IMR-90 (cell line): ENCODE measurements at regions not wholly inside any gene's neighbourhood (a gene's known extent, or its start where the extent isn't known, plus 50 kb on each side); places are given as distances from the start of the nearest gene placed in this dataset.
A peak's percentile ranks its signal among the peaks of the same experiment; 100 is the strongest.

Source experiments
- ATAC-seq: fragments of 200-7000 bp; cut with Tn5 transposase; 2 replicates; pipeline ENCODE4 v1.9.1; 2020; ENCODE audit warnings: low read depth, mild to moderate bottlenecking, moderate library complexity
- BruUV-seq: library from RNA; stranded (reverse); fragments of 400-500 nt; replicated peaks from 2 replicates; lab custom pipeline; 2021; lab: Mats Ljungman, UMichigan
- CTCF ChIA-PET: fragments of 300-600 bp; formaldehyde crosslinking; extraction: SDS; loops from one replicate; lab custom pipeline; 2021; ENCODE audit warnings: antibody characterized with exemption; lab: Yijun Ruan, JAX
- POLR2A ChIA-PET: fragments of 300-600 bp; sonication (Branson Sonifier 250); formaldehyde crosslinking; loops from one replicate; lab custom pipeline; 2022; ENCODE audit warnings: antibody characterized with exemption; ENCODE audit not compliant: unreplicated experiment; lab: Charles Lee
- DNase-seq: peaks from one replicate; pipeline ENCODE4 v3.0.0; 2013
- H2AFZ ChIP-seq: replicated peaks from 2 replicates; pipeline ENCODE3; 2013; ENCODE audit warnings: low read length, mild to moderate bottlenecking; ENCODE audit not compliant: poor library complexity
- H2AK5ac ChIP-seq: 2 replicates; pipeline ENCODE4 v1.6.1; 2013; ENCODE audit warnings: low read depth, low read length, inconsistent platforms
- H2AK9ac ChIP-seq: replicated peaks from 2 replicates; pipeline ENCODE3; 2013; ENCODE audit warnings: mild to moderate bottlenecking, low read depth, low read length, moderate library complexity; ENCODE audit not compliant: poor library complexity
- H2BK120ac ChIP-seq: 2 replicates; pipeline ENCODE4 v1.6.1; 2013; ENCODE audit warnings: low read depth, low read length, inconsistent platforms
- H2BK15ac ChIP-seq: 3 replicates; pipeline ENCODE4 v1.6.1; 2013; ENCODE audit warnings: low read depth, low read length, inconsistent platforms
- H2BK20ac ChIP-seq: 2 replicates; pipeline ENCODE4 v1.6.1; 2013; ENCODE audit warnings: low read depth, mild to moderate bottlenecking, inconsistent platforms, low read length, moderate library complexity
- H2BK5ac ChIP-seq: 2 replicates; pipeline ENCODE4 v1.6.1; 2013; ENCODE audit warnings: mild to moderate bottlenecking, low read depth, low read length, inconsistent platforms; ENCODE audit not compliant: poor library complexity, severe bottlenecking
- H3K14ac ChIP-seq: replicated peaks from 2 replicates; pipeline ENCODE4 v1.6.1; 2013; ENCODE audit warnings: low read depth, low read length, inconsistent platforms
- H3K18ac ChIP-seq: 2 replicates; pipeline ENCODE4 v1.6.1; 2013; ENCODE audit warnings: low read depth, low read length, control low read depth
- H3K23ac ChIP-seq: 2 replicates; pipeline ENCODE4 v1.6.1; 2013; ENCODE audit warnings: low read depth, low read length, inconsistent platforms
- H3K27ac ChIP-seq: 2 replicates; pipeline ENCODE4 v1.5.1; 2013; ENCODE audit warnings: mild to moderate bottlenecking, control low read depth, low read length; ENCODE audit not compliant: insufficient read depth
- H3K27me3 ChIP-seq: 2 replicates; pipeline ENCODE4 v1.6.1; 2013; ENCODE audit warnings: low read length; ENCODE audit not compliant: control insufficient read depth, insufficient read depth
- H3K36me3 ChIP-seq: 2 replicates; pipeline ENCODE4 v1.6.1; 2013; ENCODE audit warnings: low read length, mixed read lengths; ENCODE audit not compliant: control insufficient read depth, insufficient read depth
- H3K4ac ChIP-seq: 2 replicates; pipeline ENCODE4 v1.6.1; 2013; ENCODE audit warnings: low read depth, low read length, inconsistent platforms
- H3K4me1 ChIP-seq: 2 replicates; pipeline ENCODE4 v1.6.1; 2013; ENCODE audit warnings: low read length, mixed read lengths; ENCODE audit not compliant: control insufficient read depth, insufficient read depth
- H3K4me2 ChIP-seq: 2 replicates; pipeline ENCODE4 v1.6.1; 2013; ENCODE audit warnings: low read depth, mild to moderate bottlenecking, control low read depth, low read length, moderate library complexity
- H3K4me3 ChIP-seq: 2 replicates; pipeline ENCODE4 v1.5.1; 2013; ENCODE audit warnings: low read depth, mild to moderate bottlenecking, control low read depth, low read length, moderate library complexity; ENCODE audit not compliant: insufficient read depth
- H3K56ac ChIP-seq: 2 replicates; pipeline ENCODE4 v1.6.1; 2013; ENCODE audit warnings: low read length, inconsistent platforms; ENCODE audit not compliant: insufficient read depth; ENCODE audit errors: extremely low read depth
- H3K79me1 ChIP-seq, 2 experiments: 2 replicates each; pipeline ENCODE4 v1.6.1; 2013; ENCODE audit warnings: low read length in 2 of 2, inconsistent platforms in 1 of 2, low read depth in 1 of 2
- H3K9ac ChIP-seq: 2 replicates; pipeline ENCODE4 v1.6.1; 2013; ENCODE audit warnings: low read depth, low read length, control low read depth
- H3K9me1 ChIP-seq: 2 replicates; pipeline ENCODE4 v1.6.1; 2013; ENCODE audit warnings: low read length, inconsistent platforms; ENCODE audit not compliant: insufficient read depth
- H3K9me3 ChIP-seq: 2 replicates; pipeline ENCODE4 v1.6.1; 2013; ENCODE audit warnings: low read length; ENCODE audit not compliant: control insufficient read depth, insufficient read depth
- H4K20me1 ChIP-seq: 2 replicates; pipeline ENCODE4 v1.6.1; 2013; ENCODE audit warnings: low read length, inconsistent platforms; ENCODE audit not compliant: insufficient read depth
- H4K5ac ChIP-seq: 2 replicates; pipeline ENCODE4 v1.6.1; 2013; ENCODE audit warnings: mild to moderate bottlenecking, low read depth, low read length, control low read depth
- H4K8ac ChIP-seq, 2 experiments: 2 replicates each; pipeline ENCODE4 v1.6.1; 2013; ENCODE audit warnings: low read depth in 2 of 2, low read length in 2 of 2, control low read depth in 1 of 2, inconsistent platforms in 1 of 2
- H4K91ac ChIP-seq: 2 replicates; pipeline ENCODE4 v1.6.1; 2013; ENCODE audit warnings: low read depth, low read length, inconsistent platforms; ENCODE audit not compliant: insufficient read depth
- BHLHE40 ChIP-seq: fragments of 150-350 bp; IDR thresholded peaks from 2 replicates; pipeline ENCODE4 v1.6.1; 2016; ENCODE audit warnings: mild to moderate bottlenecking, low read depth, low read length
- CEBPB ChIP-seq: IDR thresholded peaks from 2 replicates; pipeline ENCODE4 v1.6.1; 2012; ENCODE audit warnings: low read depth, low read length, improper control_type of control experiment
- CHD1 ChIP-seq: IDR thresholded peaks from 2 replicates; pipeline ENCODE4 v1.6.1; 2012; ENCODE audit warnings: low read depth, low read length, improper control_type of control experiment
- FOS ChIP-seq: fragments of 150-350 bp; IDR thresholded peaks from 2 replicates; pipeline ENCODE4 v1.6.1; 2016; ENCODE audit warnings: low read depth, low read length
- MAFK ChIP-seq: IDR thresholded peaks from 2 replicates; pipeline ENCODE4 v1.6.1; 2012; ENCODE audit warnings: low read depth, low read length, improper control_type of control experiment
- MAZ ChIP-seq: IDR thresholded peaks from 2 replicates; pipeline ENCODE4 v1.6.1; 2012; ENCODE audit warnings: low read depth, mild to moderate bottlenecking, low read length, improper control_type of control experiment, moderate library complexity, borderline replicate concordance
- MXI1 ChIP-seq: IDR thresholded peaks from 2 replicates; pipeline ENCODE4 v1.6.1; 2012; ENCODE audit warnings: low read depth, mild to moderate bottlenecking, low read length, moderate library complexity, borderline replicate concordance
- NFE2L2 ChIP-seq: fragments of 150-350 bp; IDR thresholded peaks from 2 replicates; pipeline ENCODE4 v1.6.1; 2016; ENCODE audit warnings: low read depth, mild to moderate bottlenecking, low read length
- POLR2A ChIP-seq: IDR thresholded peaks from 2 replicates; pipeline ENCODE4 v1.6.1; 2012; ENCODE audit warnings: mild to moderate bottlenecking, low read depth, low read length
- RAD21 ChIP-seq: IDR thresholded peaks from 2 replicates; pipeline ENCODE4 v1.6.1; 2012; ENCODE audit warnings: low read length, improper control_type of control experiment
- RCOR1 ChIP-seq: IDR thresholded peaks from 2 replicates; pipeline ENCODE4 v1.6.1; 2012; ENCODE audit warnings: mild to moderate bottlenecking, low read length, improper control_type of control experiment; ENCODE audit not compliant: insufficient replicate concordance
- RFX5 ChIP-seq: IDR thresholded peaks from 2 replicates; pipeline ENCODE4 v1.8.0; 2012; ENCODE audit warnings: low read depth, mild to moderate bottlenecking, low read length, moderate library complexity
- SMC3 ChIP-seq: fragments of 150-350 bp; IDR thresholded peaks from 2 replicates; pipeline ENCODE4 v1.6.1; 2016; ENCODE audit warnings: low read depth, mild to moderate bottlenecking, antibody characterized with exemption, low read length, moderate library complexity
- WGBS, 2 experiments: methylation state at CpG; one replicate each; pipeline versions ENCODE4 v1.1.5 to v1.1.7; 2013; ENCODE audit warnings: missing lambda C conversion rate in 2 of 2; ENCODE audit not compliant: insufficient read length in 1 of 2; ENCODE audit errors: extremely low coverage in 2 of 2; 5-methylcytosine and 5-hydroxymethylcytosine counted together
- dilution Hi-C: fragments of 300-500 bp; cut with HindIII; formaldehyde crosslinking; loops from one replicate; pipeline ENCODE4 v1.14.3; 2018; ENCODE audit warnings: low sequenced_read_pairs; ENCODE audit not compliant: unreplicated experiment
- in situ Hi-C: fragments of 300-500 bp; cut with MboI; formaldehyde crosslinking; loops from 3 replicates; pipeline ENCODE4 v1.14.3; 2019; ENCODE audit warnings: low sequenced_read_pairs, inconsistent platforms, mixed read lengths
- intact Hi-C: fragments of 100-400 bp; cut with micrococcal nuclease; formaldehyde crosslinking; loops from 2 replicates; pipeline ENCODE4 v1.10.0; 2022
- TF ChIP-seq, protein P1 (sequence below): conservative IDR thresholded peaks from 2 replicates; pipeline ENCODE4 v1.5.1; 2012; ENCODE audit warnings: mild to moderate bottlenecking, low read depth, low read length, improper control_type of control experiment
- TF ChIP-seq, protein P2 (sequence below): fragments of 150-350 bp; IDR thresholded peaks from 2 replicates; pipeline ENCODE4 v1.6.1; 2016; ENCODE audit warnings: low read depth, mild to moderate bottlenecking, low read length, moderate library complexity, borderline replicate concordance
- TF ChIP-seq, protein P3 (sequence below): fragments of 150-350 bp; IDR thresholded peaks from 2 replicates; pipeline ENCODE4 v1.6.1; 2017; ENCODE audit warnings: mild to moderate bottlenecking, antibody characterized with exemption, low read length, low read depth

DNA sequence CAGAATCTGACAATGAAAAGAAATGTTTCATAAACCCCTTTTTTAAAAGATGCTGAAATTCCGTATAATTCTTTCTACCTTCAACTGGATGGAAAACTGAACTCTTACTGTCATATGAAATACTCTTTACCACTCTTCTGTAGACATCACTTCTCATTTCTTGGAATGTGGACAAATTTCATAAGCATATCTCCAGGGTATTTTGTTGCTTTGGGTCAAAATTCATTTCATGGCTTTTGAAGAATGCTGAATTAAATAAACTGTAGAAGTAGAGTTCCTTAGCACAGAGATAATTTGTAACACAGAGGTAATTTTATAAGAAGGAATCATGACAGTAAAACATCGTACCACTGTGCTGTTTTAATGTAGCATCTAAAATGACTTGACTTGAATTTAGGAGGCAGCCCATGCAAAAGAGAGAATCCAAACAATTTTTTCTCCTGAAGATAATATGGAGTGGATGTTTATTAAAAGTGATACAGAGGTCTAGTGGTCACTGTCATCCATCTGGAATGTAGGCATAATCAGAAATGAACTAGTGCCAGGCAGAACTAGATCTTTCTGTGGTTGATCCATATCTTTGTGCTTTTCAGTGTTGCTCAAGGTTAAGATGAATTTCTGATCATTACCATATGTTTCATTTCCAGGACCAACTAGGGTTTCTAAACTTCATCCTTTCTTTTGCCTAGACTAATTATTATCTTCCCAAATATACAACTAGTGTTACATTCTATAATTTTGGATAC is 492.0 kb downstream of the KIF20B start:
- BruUV-seq: no TSS peak
- in situ Hi-C loops: no loop called here
- POLR2A ChIA-PET: no interaction called here

More for the DNA sequence above, 492.0 kb downstream of the KIF20B start:
- TF ChIP-seq RCOR1 (no peak), BHLHE40 (no peak), RAD21 (no peak), FOS (no peak), NFE2L2 (no peak), POLR2A (no peak), CEBPB (no peak), SMC3 (no peak), MXI1 (no peak), RFX5 (no peak), MAFK (no peak), CHD1 (no peak), MAZ (no peak)
- TF ChIP-seq, protein P1, sequence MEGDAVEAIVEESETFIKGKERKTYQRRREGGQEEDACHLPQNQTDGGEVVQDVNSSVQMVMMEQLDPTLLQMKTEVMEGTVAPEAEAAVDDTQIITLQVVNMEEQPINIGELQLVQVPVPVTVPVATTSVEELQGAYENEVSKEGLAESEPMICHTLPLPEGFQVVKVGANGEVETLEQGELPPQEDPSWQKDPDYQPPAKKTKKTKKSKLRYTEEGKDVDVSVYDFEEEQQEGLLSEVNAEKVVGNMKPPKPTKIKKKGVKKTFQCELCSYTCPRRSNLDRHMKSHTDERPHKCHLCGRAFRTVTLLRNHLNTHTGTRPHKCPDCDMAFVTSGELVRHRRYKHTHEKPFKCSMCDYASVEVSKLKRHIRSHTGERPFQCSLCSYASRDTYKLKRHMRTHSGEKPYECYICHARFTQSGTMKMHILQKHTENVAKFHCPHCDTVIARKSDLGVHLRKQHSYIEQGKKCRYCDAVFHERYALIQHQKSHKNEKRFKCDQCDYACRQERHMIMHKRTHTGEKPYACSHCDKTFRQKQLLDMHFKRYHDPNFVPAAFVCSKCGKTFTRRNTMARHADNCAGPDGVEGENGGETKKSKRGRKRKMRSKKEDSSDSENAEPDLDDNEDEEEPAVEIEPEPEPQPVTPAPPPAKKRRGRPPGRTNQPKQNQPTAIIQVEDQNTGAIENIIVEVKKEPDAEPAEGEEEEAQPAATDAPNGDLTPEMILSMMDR: no peak
- TF ChIP-seq, protein P2, sequence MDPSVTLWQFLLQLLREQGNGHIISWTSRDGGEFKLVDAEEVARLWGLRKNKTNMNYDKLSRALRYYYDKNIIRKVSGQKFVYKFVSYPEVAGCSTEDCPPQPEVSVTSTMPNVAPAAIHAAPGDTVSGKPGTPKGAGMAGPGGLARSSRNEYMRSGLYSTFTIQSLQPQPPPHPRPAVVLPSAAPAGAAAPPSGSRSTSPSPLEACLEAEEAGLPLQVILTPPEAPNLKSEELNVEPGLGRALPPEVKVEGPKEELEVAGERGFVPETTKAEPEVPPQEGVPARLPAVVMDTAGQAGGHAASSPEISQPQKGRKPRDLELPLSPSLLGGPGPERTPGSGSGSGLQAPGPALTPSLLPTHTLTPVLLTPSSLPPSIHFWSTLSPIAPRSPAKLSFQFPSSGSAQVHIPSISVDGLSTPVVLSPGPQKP: no peak
- TF ChIP-seq, protein P3, sequence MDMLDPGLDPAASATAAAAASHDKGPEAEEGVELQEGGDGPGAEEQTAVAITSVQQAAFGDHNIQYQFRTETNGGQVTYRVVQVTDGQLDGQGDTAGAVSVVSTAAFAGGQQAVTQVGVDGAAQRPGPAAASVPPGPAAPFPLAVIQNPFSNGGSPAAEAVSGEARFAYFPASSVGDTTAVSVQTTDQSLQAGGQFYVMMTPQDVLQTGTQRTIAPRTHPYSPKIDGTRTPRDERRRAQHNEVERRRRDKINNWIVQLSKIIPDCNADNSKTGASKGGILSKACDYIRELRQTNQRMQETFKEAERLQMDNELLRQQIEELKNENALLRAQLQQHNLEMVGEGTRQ: no peak
- no peak overlapping the region for H3K14ac ChIP-seq
- intact Hi-C loops: no loop called here
- H4K8ac ChIP-seq: no peak overlapping the region
- no peak overlapping the region for H3K4me2 ChIP-seq
- H4K20me1 ChIP-seq: no peaks in the 10 kb centered on the region
- no peak overlapping the region for H3K9ac ChIP-seq
- no peaks in the 10 kb centered on the region for H3K4me1 ChIP-seq
- no peaks in the 10 kb centered on the region for H3K36me3 ChIP-seq
- H2AFZ ChIP-seq: no peak overlapping the region
- CTCF ChIA-PET: no interaction called here
- dilution Hi-C loops: no loop called here
- no peaks in the 10 kb centered on the region for H3K27me3 ChIP-seq
- no peak overlapping the region for H3K4me3 ChIP-seq
- peak; percentile 59 for ATAC-seq
- H3K27ac ChIP-seq: no peak overlapping the region
- H3K23ac ChIP-seq: no peak overlapping the region
- no peak overlapping the region for H2BK15ac ChIP-seq
- no peak overlapping the region for H2BK120ac ChIP-seq
- no peak overlapping the region for H3K56ac ChIP-seq
- H3K9me3 ChIP-seq: no peaks in the 10 kb centered on the region
- H3K9me1 ChIP-seq: no peaks in the 10 kb centered on the region
- H2AK9ac ChIP-seq: no peak overlapping the region
- no peaks in the 10 kb centered on the region for H3K79me1 ChIP-seq
- H4K5ac ChIP-seq: no peak overlapping the region
- H3K18ac ChIP-seq: no peak overlapping the region
- no peak overlapping the region for H2BK20ac ChIP-seq
- no peak overlapping the region for H3K4ac ChIP-seq
- WGBS, 2 experiments: no CpG with 5 or more reads among the region's 2 CpGs
- peak; percentile 43 for DNase-seq
- H2AK5ac ChIP-seq: no peak overlapping the region
- no peak overlapping the region for H4K91ac ChIP-seq
- H2BK5ac ChIP-seq: no peak overlapping the region
